Liver (tissue), 2 donors: ENCODE measurements at regions not wholly inside any gene's neighbourhood (a gene's known extent, or its start where the extent isn't known, plus 50 kb on each side); places are given as distances from the start of the nearest gene placed in this dataset.

Experiments
- FOXA1 ChIP-seq: IDR thresholded peaks from 2 replicates; pipeline ENCODE4 v1.6.1; 2016; ENCODE audit warnings: antibody characterized with exemption
- TF ChIP-seq, protein P1 (sequence below): fragments of 150-350 bp; IDR thresholded peaks from 2 replicates; pipeline ENCODE4 v1.5.1; 2017; ENCODE audit warnings: improper control_type of control experiment, low read depth, low read length; ENCODE audit not compliant: missing input control
- TF ChIP-seq, protein P2 (sequence below): IDR thresholded peaks from 2 replicates; pipeline ENCODE4 v1.6.1; 2016; ENCODE audit warnings: antibody characterized with exemption
- TF ChIP-seq, protein P3 (sequence below): IDR thresholded peaks from 2 replicates; pipeline ENCODE4 v1.6.1; 2016; ENCODE audit warnings: antibody characterized with exemption, mild to moderate bottlenecking
- donor health status: healthy.

DNA sequence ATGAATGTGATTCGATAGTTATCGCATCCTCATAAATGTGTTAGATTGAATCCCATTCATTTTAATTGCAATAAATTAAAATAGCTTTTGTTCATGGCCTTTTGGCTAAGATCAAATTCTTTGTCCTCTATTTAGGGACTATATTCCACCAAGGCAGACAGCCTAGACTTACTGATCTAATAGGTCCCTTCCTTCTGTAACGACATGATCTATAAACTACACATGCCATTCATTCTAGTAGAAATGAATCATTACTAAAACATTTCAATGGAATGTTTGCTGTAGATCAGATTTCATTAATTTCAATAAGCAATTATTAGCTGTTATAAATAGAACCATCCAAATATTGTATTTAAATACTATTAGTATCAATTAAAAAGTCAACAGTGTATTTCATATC lies 526.6 kb upstream of the KLHL1 start:
- TF ChIP-seq, protein P1, sequence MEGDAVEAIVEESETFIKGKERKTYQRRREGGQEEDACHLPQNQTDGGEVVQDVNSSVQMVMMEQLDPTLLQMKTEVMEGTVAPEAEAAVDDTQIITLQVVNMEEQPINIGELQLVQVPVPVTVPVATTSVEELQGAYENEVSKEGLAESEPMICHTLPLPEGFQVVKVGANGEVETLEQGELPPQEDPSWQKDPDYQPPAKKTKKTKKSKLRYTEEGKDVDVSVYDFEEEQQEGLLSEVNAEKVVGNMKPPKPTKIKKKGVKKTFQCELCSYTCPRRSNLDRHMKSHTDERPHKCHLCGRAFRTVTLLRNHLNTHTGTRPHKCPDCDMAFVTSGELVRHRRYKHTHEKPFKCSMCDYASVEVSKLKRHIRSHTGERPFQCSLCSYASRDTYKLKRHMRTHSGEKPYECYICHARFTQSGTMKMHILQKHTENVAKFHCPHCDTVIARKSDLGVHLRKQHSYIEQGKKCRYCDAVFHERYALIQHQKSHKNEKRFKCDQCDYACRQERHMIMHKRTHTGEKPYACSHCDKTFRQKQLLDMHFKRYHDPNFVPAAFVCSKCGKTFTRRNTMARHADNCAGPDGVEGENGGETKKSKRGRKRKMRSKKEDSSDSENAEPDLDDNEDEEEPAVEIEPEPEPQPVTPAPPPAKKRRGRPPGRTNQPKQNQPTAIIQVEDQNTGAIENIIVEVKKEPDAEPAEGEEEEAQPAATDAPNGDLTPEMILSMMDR, result no peak
- TF ChIP-seq, protein P2, sequence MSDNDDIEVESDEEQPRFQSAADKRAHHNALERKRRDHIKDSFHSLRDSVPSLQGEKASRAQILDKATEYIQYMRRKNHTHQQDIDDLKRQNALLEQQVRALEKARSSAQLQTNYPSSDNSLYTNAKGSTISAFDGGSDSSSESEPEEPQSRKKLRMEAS, result no peak
- TF ChIP-seq FOXA1, result no peak
- TF ChIP-seq, protein P3, sequence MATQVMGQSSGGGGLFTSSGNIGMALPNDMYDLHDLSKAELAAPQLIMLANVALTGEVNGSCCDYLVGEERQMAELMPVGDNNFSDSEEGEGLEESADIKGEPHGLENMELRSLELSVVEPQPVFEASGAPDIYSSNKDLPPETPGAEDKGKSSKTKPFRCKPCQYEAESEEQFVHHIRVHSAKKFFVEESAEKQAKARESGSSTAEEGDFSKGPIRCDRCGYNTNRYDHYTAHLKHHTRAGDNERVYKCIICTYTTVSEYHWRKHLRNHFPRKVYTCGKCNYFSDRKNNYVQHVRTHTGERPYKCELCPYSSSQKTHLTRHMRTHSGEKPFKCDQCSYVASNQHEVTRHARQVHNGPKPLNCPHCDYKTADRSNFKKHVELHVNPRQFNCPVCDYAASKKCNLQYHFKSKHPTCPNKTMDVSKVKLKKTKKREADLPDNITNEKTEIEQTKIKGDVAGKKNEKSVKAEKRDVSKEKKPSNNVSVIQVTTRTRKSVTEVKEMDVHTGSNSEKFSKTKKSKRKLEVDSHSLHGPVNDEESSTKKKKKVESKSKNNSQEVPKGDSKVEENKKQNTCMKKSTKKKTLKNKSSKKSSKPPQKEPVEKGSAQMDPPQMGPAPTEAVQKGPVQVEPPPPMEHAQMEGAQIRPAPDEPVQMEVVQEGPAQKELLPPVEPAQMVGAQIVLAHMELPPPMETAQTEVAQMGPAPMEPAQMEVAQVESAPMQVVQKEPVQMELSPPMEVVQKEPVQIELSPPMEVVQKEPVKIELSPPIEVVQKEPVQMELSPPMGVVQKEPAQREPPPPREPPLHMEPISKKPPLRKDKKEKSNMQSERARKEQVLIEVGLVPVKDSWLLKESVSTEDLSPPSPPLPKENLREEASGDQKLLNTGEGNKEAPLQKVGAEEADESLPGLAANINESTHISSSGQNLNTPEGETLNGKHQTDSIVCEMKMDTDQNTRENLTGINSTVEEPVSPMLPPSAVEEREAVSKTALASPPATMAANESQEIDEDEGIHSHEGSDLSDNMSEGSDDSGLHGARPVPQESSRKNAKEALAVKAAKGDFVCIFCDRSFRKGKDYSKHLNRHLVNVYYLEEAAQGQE, result no peak
